ENCODE measurements at regions not wholly inside any gene's neighbourhood (a gene's known extent, or its start where the extent isn't known, plus 50 kb on each side); places are given as distances from the start of the nearest gene placed in this dataset.

DNA sequence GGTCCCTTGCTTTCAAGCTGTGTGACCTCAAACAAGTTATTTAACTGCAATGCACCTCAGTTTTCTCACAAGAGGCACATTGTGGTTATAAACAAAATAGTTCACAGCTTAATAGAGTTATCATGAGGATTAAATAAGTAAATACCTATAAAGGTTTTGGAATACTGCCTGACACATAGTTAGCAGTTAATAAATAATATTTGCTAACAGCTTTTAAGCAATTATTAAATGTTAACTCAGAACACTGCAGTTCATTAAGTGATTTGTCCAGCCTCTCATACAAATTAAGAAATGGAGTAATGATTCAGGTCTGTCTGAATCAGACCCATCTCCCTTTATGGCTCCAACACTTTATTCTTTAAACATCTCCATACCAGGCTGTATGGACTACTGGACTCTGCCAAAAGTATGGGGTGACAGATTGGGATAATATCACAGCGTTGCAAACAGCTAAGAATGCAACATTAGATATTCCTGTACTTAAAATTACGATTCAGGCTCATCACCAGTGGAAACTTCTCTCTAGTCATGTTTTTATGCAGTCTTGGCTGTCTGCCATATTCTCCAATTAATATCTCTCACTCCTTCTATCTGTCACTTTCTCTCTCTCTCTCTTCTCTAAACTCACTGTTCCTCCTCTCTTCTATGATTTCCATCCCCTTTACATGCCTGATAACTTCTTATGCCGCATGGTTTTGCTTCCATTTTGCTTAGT lies 370.6 kb upstream of the UBE2E3 start:
- DNase-seq = peak in 1 of 2 donors; percentile 18
- no peak overlapping the region for H3K4me3 ChIP-seq
- no peak overlapping the region for H3K27ac ChIP-seq
- H3K4me1 ChIP-seq = peaks cover 0 to 10% (median 2%) of the 10 kb centered on the region in 4 donors
- no peaks in the 10 kb centered on the region for H3K9me3 ChIP-seq
- 52 to 73% (median 57%) methylated on average over 3 of the region's 3 CpGs for WGBS, 5 donors
- no peaks in the 10 kb centered on the region for H3K27me3 ChIP-seq
- no peaks in the 10 kb centered on the region for H3K36me3 ChIP-seq
- intact Hi-C loops (cut with DNase I; ENCODE audit: low total_unique reads) = no loop called here
- TF ChIP-seq POLR2AphosphoS5 (IDR thresholded peaks at IDR 0.05) (no peak), EP300 (IDR thresholded peaks at IDR 0.05) (no peak), CTCF (IDR thresholded peaks at IDR 0.05) (no peak), POLR2A (IDR thresholded peaks at IDR 0.05) (no peak)

GRCh38 chr2:180607514-180608049 lies 372.8 kb upstream of the UBE2E3 start:
- WGBS, 5 donors = 58 to 72% (median 64%) methylated on average over 4 of the region's 4 CpGs
- Histone ChIP-seq H3K27me3 (no peaks in the 10 kb centered on the region), H3K36me3 (no peaks in the 10 kb centered on the region), H3K4me1 (peaks cover 0 to 10% (median 2%) of the 10 kb centered on the region in 4 donors), H3K9me3 (no peaks in the 10 kb centered on the region), H3K27ac (no peak overlapping the region), H3K4me3 (no peak overlapping the region)
- intact Hi-C loops (cut with DNase I; ENCODE audit: low total_unique reads) = no loop called here
- no peak for TF ChIP-seq POLR2A (IDR thresholded peaks at IDR 0.05)
- no peak for TF ChIP-seq POLR2AphosphoS5 (IDR thresholded peaks at IDR 0.05)
- TF ChIP-seq EP300 (IDR thresholded peaks at IDR 0.05) = no peak
- TF ChIP-seq CTCF (IDR thresholded peaks at IDR 0.05) = no peak
- DNase-seq = peak in 1 of 2 donors; percentile 9

- Histone ChIP-seq H3K4me1 (no peaks in the 10 kb centered on the region), H3K9me3 (no peaks in the 10 kb centered on the region), H3K4me3 (no peak overlapping the region), H3K36me3 (no peaks in the 10 kb centered on the region), H3K27me3 (no peaks in the 10 kb centered on the region), H3K27ac (no peak overlapping the region)
- no peak for DNase-seq
- intact Hi-C loops (cut with DNase I; ENCODE audit: low total_unique reads) = no loop called here
- no peak for TF ChIP-seq POLR2AphosphoS5 (IDR thresholded peaks at IDR 0.05)
- no peak for TF ChIP-seq POLR2A (IDR thresholded peaks at IDR 0.05)
- no peak for TF ChIP-seq EP300 (IDR thresholded peaks at IDR 0.05)
- TF ChIP-seq CTCF (IDR thresholded peaks at IDR 0.05) = no peak
- 47 to 62% (median 58%) methylated on average over 4 of the region's 4 CpGs for WGBS, 5 donors
Measured at GRCh38 chr2:180604077-180604476, 376.3 kb upstream of the UBE2E3 start.

DNA sequence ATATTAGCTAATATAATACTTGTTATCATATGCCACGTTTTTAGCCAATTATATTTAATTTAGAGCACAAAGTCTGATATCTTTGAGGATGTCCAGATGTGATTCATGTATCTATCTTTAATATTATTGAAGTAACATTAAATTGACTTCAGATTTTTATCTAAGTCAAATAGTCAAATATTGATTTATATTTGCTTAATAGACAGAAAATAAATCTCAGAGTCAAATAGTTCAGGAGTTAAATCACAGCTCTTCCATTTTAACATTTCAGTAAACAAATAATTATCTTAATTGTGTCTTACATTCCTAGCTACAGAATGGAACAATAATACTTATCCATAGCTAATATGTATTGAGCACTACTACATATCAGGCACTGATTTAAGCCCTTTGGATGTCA lies 379.4 kb upstream of the UBE2E3 start:
- H3K4me3 ChIP-seq = no peak overlapping the region
- no peak overlapping the region for H3K27ac ChIP-seq
- no peaks in the 10 kb centered on the region for H3K4me1 ChIP-seq
- TF ChIP-seq POLR2A (IDR thresholded peaks at IDR 0.05) (no peak), CTCF (IDR thresholded peaks at IDR 0.05) (no peak), POLR2AphosphoS5 (IDR thresholded peaks at IDR 0.05) (no peak), EP300 (IDR thresholded peaks at IDR 0.05) (no peak)
- DNase-seq = no peak
- WGBS, 5 donors = 26 to 38% (median 37%) methylated on average over 1 of the region's 1 CpG
- H3K36me3 ChIP-seq = no peaks in the 10 kb centered on the region
- no peaks in the 10 kb centered on the region for H3K27me3 ChIP-seq
- no peaks in the 10 kb centered on the region for H3K9me3 ChIP-seq
- intact Hi-C loops (cut with DNase I; ENCODE audit: low total_unique reads) = no loop called here
